MM.1S (cell line): ENCODE measurements at regions not wholly inside any gene's neighbourhood (a gene's known extent, or its start where the extent isn't known, plus 50 kb on each side); places are given as distances from the start of the nearest gene placed in this dataset.

ENCODE experiments used
- DNase-seq: peaks from one replicate; pipeline ENCODE4 v3.0.0-alpha.2; 2015
- H2AFZ ChIP-seq: fragments of 300-600 bp; sonication (generic); 2 replicates; pipeline ENCODE4 v1.6.0; 2016; ENCODE audit warnings: antibody characterized with exemption, low read length
- H3F3A ChIP-seq: fragments of 300-600 bp; sonication (generic); 2 replicates; pipeline ENCODE4 v1.6.1; 2016; ENCODE audit warnings: mild to moderate bottlenecking, antibody characterized with exemption, low read length, moderate library complexity, mixed read lengths; ENCODE audit not compliant: insufficient read depth
- H3K27ac ChIP-seq: fragments of 300-600 bp; sonication (generic); 2 replicates; pipeline ENCODE4 v1.5.1; 2016; ENCODE audit warnings: mild to moderate bottlenecking, low read length
- H3K27me3 ChIP-seq: fragments of 300-600 bp; sonication (generic); replicated peaks from 2 replicates; pipeline ENCODE4 v1.6.0; 2016; ENCODE audit warnings: low read length; ENCODE audit not compliant: insufficient read depth
- H3K36me3 ChIP-seq: fragments of 300-600 bp; sonication (generic); replicated peaks from 2 replicates; pipeline ENCODE4 v1.6.1; 2016; ENCODE audit warnings: mild to moderate bottlenecking, low read length, mixed read lengths; ENCODE audit not compliant: insufficient read depth
- H3K4me1 ChIP-seq: fragments of 300-600 bp; sonication (generic); 2 replicates; pipeline ENCODE4 v1.6.1; 2016; ENCODE audit warnings: low read length, mixed read lengths
- H3K4me2 ChIP-seq: fragments of 300-600 bp; sonication (generic); 2 replicates; pipeline ENCODE4 v1.6.0; 2016; ENCODE audit warnings: low read depth, low read length
- H3K4me3 ChIP-seq: fragments of 300-600 bp; sonication (generic); 2 replicates; pipeline ENCODE4 v1.5.1; 2016; ENCODE audit warnings: low read length, mixed read lengths
- H3K79me2 ChIP-seq: fragments of 300-600 bp; sonication (generic); 2 replicates; pipeline ENCODE4 v1.6.1; 2016; ENCODE audit warnings: mixed run types, low read length, mixed read lengths
- H3K9ac ChIP-seq: fragments of 300-600 bp; sonication (generic); 2 replicates; pipeline ENCODE4 v1.6.1; 2016; ENCODE audit warnings: low read length, mixed read lengths
- H3K9me2 ChIP-seq: fragments of 300-600 bp; sonication (generic); replicated peaks from 2 replicates; pipeline ENCODE4 v1.6.1; 2016; ENCODE audit warnings: mild to moderate bottlenecking, low read length, mixed read lengths; ENCODE audit not compliant: insufficient read depth
- H3K9me3 ChIP-seq: fragments of 300-600 bp; sonication (generic); replicated peaks from 2 replicates; pipeline ENCODE4 v1.6.1; 2016; ENCODE audit warnings: mild to moderate bottlenecking, low read length, mixed read lengths; ENCODE audit not compliant: insufficient read depth
- H4K20me1 ChIP-seq: fragments of 300-600 bp; sonication (generic); 2 replicates; pipeline ENCODE4 v1.6.1; 2016; ENCODE audit warnings: mild to moderate bottlenecking, low read length, moderate library complexity, mixed read lengths; ENCODE audit not compliant: insufficient read depth
- EZH2 ChIP-seq: fragments of 300-600 bp; sonication (generic); optimal IDR thresholded peaks from 2 replicates; pipeline ENCODE3; 2017; ENCODE audit warnings: low read depth, mild to moderate bottlenecking, antibody characterized with exemption, low read length, mixed read lengths
- EZH2phosphoT487 ChIP-seq: fragments of 300-600 bp; sonication (generic); IDR thresholded peaks from 2 replicates; pipeline ENCODE4 v1.6.1; 2018; ENCODE audit warnings: antibody characterized with exemption, low read length
- TF ChIP-seq, protein P1 (sequence below): fragments of 300-600 bp; sonication (generic); IDR thresholded peaks from 2 replicates; pipeline ENCODE4 v1.5.1; 2016; ENCODE audit warnings: antibody characterized with exemption, low read length, mixed read lengths

DNA sequence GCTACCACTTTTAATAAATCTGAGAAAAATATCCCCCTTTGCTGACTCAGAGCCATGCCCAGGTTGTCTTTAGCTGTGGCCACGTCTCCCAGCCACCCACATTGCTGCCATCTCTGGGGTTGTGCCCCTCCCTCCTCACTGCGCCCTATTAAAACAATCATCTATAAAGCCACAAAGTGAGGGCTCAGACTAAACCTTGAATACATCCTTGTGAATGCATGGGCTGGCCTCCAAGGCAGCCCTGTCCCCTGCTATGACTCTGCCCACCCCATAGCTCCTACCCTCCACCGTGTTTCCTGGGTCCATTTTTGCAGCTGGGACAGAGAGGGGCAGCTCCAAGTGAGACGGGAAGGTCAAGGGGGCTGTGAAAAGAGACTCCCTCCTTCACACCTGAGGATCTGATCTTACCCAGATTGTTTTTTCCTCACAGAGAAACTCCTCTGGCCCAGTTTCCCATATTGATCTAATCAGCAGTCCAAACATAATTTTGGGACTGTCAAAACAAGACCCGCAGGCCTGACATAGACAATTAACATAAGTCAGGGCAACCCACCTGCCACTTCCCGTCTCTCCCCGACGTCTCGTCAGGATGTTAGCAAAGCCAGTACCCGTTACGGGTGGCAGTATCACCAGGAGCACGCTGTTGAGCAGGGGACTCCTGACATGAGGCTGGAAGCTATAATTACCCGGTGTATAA, 199.0 kb downstream of the KATNAL1 start:
- no peak for DNase-seq
- TF ChIP-seq EZH2phosphoT487: no peak
- TF ChIP-seq, protein P1, sequence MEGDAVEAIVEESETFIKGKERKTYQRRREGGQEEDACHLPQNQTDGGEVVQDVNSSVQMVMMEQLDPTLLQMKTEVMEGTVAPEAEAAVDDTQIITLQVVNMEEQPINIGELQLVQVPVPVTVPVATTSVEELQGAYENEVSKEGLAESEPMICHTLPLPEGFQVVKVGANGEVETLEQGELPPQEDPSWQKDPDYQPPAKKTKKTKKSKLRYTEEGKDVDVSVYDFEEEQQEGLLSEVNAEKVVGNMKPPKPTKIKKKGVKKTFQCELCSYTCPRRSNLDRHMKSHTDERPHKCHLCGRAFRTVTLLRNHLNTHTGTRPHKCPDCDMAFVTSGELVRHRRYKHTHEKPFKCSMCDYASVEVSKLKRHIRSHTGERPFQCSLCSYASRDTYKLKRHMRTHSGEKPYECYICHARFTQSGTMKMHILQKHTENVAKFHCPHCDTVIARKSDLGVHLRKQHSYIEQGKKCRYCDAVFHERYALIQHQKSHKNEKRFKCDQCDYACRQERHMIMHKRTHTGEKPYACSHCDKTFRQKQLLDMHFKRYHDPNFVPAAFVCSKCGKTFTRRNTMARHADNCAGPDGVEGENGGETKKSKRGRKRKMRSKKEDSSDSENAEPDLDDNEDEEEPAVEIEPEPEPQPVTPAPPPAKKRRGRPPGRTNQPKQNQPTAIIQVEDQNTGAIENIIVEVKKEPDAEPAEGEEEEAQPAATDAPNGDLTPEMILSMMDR: no peak
- Histone ChIP-seq H3K4me1 (no peaks in the 10 kb centered on the region), H3K4me2 (no peak overlapping the region), H3K27ac (no peak overlapping the region), H4K20me1 (no peaks in the 10 kb centered on the region), H3K27me3 (no peaks in the 10 kb centered on the region), H3K36me3 (no peaks in the 10 kb centered on the region), H3F3A (no peaks in the 10 kb centered on the region), H3K9me2 (no peaks in the 10 kb centered on the region), H3K9ac (no peak overlapping the region), H3K4me3 (no peak overlapping the region), H3K9me3 (no peaks in the 10 kb centered on the region), H3K79me2 (no peaks in the 10 kb centered on the region), H2AFZ (no peak overlapping the region)

DNA sequence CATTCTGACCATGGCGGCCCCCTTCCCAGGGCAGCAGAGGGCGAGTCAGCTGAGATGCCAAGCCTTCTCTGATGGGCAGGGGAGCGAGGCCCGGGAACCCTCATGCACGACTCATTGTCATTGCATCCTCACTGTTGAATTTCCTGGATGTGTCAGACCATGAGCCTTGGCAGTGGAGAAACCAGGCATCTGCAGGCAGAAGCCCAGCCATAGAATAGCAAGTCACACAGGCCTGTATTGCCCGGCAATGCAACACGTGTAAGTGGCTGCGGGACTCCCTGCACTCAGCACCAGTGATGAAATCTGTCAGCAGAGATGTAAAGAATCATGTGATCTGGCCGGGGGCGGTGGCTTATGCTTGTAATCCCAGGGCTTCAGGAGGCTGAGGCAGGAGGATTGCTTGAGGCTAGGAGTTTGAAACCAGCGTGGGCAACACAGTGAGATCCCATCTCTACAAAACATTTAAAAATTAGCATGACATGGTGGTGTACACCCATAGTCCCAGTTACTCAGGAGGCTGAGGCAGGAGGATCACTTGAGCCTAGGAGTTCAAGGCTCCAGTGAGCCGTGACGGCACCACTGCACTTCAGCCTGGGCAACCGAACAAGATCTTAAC, 199.7 kb downstream of the KATNAL1 start:
- TF ChIP-seq, protein P1: no peak
- no peak for TF ChIP-seq EZH2
- no peak for TF ChIP-seq EZH2phosphoT487
- Histone ChIP-seq H3F3A (no peaks in the 10 kb centered on the region), H3K9me2 (no peaks in the 10 kb centered on the region), H3K36me3 (no peaks in the 10 kb centered on the region), H3K79me2 (no peaks in the 10 kb centered on the region), H3K27me3 (no peaks in the 10 kb centered on the region), H3K4me3 (no peak overlapping the region), H3K27ac (no peak overlapping the region), H2AFZ (no peak overlapping the region), H4K20me1 (no peaks in the 10 kb centered on the region), H3K4me1 (no peaks in the 10 kb centered on the region), H3K9ac (no peak overlapping the region), H3K9me3 (no peaks in the 10 kb centered on the region), H3K4me2 (no peak overlapping the region)
- DNase-seq: no peak

DNA sequence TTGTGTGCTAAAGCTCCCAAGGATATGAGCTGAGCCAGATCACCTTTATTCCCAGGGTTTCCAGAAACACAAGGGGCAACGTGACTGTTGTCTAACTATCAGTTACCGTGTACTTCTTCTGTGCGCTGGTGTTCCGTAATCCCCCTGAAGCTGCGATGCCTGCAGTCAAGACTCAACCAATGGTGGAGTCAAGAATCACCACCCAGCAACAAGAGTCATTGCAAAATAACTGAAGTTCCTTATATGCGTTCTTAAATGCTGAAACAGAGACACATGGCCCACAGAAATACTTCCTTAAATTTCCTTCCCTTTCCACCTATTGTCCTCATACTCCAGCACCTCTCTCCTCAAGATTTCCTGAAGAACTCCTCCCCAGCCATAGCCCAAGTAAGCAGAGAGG, 200.2 kb downstream of the KATNAL1 start:
- Histone ChIP-seq H3K27me3 (no peaks in the 10 kb centered on the region), H3K9ac (no peak overlapping the region), H3K4me3 (no peak overlapping the region), H3K4me2 (no peak overlapping the region), H3K9me2 (no peaks in the 10 kb centered on the region), H3K27ac (no peak overlapping the region), H3K4me1 (no peaks in the 10 kb centered on the region), H3K36me3 (no peaks in the 10 kb centered on the region), H3F3A (no peaks in the 10 kb centered on the region), H3K9me3 (no peaks in the 10 kb centered on the region), H2AFZ (no peak overlapping the region), H4K20me1 (no peaks in the 10 kb centered on the region), H3K79me2 (no peaks in the 10 kb centered on the region)
- DNase-seq: no peak
- no peak for TF ChIP-seq EZH2phosphoT487

DNA sequence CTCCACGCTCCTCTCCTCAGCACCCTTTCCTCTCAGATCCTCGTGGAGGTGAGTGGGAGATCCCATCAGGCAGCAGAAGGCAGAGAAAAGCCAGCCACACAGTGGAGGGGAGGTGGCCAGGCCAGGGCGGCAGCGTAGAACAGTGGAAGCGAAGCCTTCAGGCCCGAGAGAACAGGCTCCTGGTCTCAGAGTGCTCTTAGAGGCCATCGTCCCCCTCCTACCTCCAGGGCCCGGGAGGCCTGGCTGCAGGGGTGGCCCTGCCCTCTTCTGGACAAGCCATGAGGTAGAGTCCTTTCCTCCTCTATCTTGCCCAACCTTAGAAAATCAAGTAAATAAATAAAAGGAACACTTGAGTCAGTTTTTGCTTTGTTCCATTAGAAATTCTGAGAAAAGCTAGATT, 202.0 kb downstream of the KATNAL1 start:
- Histone ChIP-seq H3K9me3 (no peaks in the 10 kb centered on the region), H3K27ac (no peak overlapping the region), H3K36me3 (no peaks in the 10 kb centered on the region), H3K4me2 (no peak overlapping the region), H3K4me3 (no peak overlapping the region), H4K20me1 (no peaks in the 10 kb centered on the region), H3K79me2 (no peaks in the 10 kb centered on the region), H2AFZ (no peak overlapping the region), H3K9ac (no peak overlapping the region), H3K9me2 (no peaks in the 10 kb centered on the region), H3K27me3 (no peaks in the 10 kb centered on the region), H3K4me1 (no peaks in the 10 kb centered on the region), H3F3A (no peaks in the 10 kb centered on the region)
- TF ChIP-seq EZH2phosphoT487: no peak
- TF ChIP-seq, protein P1: no peak
- TF ChIP-seq EZH2: no peak
- DNase-seq: no peak
